LNCaP clone FGC (cell line): ENCODE measurements at regions not wholly inside any gene's neighbourhood (a gene's known extent, or its start where the extent isn't known, plus 50 kb on each side); places are given as distances from the start of the nearest gene placed in this dataset.

Experiments used
- DNase-seq: peaks from one replicate; pipeline ENCODE4 v3.0.0-alpha.2; 2011; ENCODE audit warnings: low read depth
- H3K4me3 ChIP-seq: 2 replicates; pipeline ENCODE4 v1.5.1; 2011; ENCODE audit warnings: mild to moderate bottlenecking, low read depth, low read length, control low read depth
- TF ChIP-seq, protein P1 (sequence below): IDR thresholded peaks from 2 replicates; pipeline ENCODE4 v1.5.1; 2012; ENCODE audit warnings: mild to moderate bottlenecking; ENCODE audit not compliant: control insufficient read depth, insufficient read depth; ENCODE audit errors: extremely low read depth

DNA sequence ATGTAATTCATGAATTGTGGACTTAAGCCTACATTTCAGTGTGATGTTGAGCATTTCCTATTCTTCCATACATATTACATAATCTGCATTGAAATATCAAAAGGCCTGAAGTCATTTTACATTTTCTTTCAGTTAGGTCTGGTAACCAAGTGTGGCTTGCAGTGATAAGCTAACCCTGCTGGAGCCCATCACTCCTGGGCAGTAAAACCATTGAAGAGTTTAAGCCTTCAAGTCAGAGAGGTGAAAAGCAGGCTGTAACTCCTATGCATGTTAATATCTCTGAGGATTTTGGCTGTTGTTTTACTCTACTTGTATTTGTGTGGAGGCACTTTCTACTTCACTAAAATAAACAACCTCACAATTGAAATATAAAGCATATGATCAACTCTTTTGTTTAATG lies 248.8 kb downstream of the SLITRK5 start:
- TF ChIP-seq, protein P1, sequence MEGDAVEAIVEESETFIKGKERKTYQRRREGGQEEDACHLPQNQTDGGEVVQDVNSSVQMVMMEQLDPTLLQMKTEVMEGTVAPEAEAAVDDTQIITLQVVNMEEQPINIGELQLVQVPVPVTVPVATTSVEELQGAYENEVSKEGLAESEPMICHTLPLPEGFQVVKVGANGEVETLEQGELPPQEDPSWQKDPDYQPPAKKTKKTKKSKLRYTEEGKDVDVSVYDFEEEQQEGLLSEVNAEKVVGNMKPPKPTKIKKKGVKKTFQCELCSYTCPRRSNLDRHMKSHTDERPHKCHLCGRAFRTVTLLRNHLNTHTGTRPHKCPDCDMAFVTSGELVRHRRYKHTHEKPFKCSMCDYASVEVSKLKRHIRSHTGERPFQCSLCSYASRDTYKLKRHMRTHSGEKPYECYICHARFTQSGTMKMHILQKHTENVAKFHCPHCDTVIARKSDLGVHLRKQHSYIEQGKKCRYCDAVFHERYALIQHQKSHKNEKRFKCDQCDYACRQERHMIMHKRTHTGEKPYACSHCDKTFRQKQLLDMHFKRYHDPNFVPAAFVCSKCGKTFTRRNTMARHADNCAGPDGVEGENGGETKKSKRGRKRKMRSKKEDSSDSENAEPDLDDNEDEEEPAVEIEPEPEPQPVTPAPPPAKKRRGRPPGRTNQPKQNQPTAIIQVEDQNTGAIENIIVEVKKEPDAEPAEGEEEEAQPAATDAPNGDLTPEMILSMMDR, result no peak
- no peak for DNase-seq
- H3K4me3 ChIP-seq, result no peak overlapping the region

DNA sequence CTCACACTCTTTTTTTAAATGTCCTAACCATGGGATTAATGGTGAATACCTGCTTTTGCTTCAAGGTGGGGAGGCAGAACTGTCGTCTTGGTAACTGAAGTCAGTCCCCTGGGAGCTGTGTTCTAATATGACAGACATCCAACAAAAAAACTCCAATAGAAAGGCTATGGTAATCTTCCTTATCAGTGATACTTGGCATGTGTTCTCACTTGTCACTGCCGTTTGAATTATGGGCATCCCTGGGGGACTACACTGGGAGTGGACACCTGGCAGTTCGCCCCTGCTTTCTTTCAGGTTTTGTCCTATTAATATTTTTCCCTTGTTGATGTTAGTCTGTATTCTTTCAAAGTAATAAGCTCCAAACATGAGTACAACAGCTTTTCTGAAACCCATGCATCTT lies 252.6 kb downstream of the SLITRK5 start:
- H3K4me3 ChIP-seq, result no peak overlapping the region
- no peak for DNase-seq
- TF ChIP-seq, protein P1, result no peak

DNA sequence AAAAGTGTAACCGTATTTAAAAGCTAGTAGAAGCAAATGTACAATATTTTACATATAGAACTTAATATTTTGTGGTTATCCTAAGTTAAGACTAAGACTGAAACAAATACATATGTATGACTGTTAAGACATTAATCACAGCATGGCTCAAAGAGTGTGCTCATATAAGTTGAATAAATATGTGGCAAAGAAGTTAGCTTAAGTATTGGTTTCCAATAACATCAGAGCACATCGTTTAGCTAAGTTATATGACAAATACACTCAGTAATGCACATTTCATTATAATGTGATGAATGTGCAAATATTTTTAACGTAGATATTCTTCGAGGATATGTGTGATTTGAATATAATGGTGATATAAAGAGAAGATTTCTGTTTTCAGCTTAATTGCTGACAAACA lies 253.8 kb downstream of the SLITRK5 start:
- DNase-seq, result no peak
- TF ChIP-seq, protein P1, result no peak
- no peak overlapping the region for H3K4me3 ChIP-seq

DNA sequence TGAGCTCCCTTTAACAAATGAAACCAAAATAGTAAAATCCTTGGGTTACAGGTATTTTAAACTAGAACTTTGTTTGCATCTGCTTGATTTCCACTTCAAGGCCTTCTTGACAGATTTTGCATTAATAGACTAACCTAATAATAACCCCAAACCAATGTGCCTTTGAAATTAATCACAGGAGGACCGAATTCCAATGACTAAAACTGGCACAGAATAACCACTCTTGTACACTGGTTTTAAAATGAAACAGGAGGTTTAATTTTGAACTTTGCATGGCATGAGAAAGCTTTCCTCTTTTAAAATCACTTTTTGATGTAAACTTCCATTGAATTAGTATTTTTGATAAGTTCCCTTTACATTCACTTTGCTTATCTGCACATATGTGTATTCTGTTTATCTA lies 269.6 kb downstream of the SLITRK5 start:
- TF ChIP-seq, protein P1, result no peak
- no peak for DNase-seq
- H3K4me3 ChIP-seq, result no peak overlapping the region

DNA sequence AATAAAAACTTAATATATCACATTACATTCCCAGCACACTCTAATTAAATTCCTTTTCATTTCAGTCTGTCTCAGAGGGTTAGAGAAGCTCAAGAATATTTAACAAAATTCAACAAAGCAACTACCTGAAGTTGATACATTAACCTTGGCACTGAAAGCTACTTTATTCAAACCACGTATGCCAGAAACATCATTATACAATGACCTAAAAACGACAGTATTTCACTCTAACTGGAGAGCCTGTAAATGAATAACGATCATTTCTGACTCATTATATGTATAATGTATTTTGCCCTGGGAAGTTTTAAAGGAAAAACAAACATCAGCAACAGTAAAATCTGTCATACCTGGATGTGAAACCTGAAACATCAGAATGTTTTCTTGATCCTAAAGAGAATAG lies 270.1 kb downstream of the SLITRK5 start:
- no peak overlapping the region for H3K4me3 ChIP-seq
- DNase-seq, result no peak
- TF ChIP-seq, protein P1, result no peak

DNA sequence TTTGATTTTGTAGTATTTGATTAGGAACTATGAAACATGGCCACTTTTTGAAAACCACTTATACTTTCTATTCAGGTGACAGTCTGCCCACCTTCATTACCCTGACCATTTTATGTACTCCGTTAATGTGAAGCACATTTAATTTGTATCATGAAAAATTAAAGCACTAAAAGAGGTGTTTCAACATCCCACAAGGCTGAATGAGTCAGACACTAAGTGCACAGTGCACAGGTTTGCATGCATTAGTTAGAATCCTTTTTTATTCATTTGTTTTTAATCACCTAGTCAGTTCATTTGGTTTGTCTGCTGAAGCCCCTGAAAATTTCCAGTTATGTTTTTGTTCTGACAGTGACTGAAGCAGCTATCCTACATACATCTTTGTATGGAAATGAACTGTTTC lies 271.0 kb downstream of the SLITRK5 start:
- DNase-seq, result no peak
- no peak overlapping the region for H3K4me3 ChIP-seq
- TF ChIP-seq, protein P1, result no peak

DNA sequence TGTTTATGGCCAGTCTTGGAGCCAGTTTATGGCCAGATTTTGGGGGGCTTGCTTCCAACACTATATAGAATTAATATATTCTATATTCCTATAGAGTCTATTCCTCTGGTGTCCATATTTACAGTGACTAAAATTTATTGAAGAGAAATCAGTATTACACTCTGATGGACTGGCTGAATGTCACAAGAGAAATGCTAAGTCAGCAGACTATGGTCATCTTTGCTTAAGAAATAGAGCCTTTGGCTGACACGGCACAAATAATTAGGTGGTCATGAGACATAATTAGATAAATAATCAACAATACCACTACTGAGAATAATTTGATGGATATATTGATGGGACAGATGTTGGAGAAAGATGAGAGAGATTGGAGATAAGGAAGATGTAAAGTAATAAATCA lies 272.9 kb downstream of the SLITRK5 start:
- no peak overlapping the region for H3K4me3 ChIP-seq
- TF ChIP-seq, protein P1, result no peak
- DNase-seq, result no peak
